B cell (primary cell): ENCODE measurements at regions not wholly inside any gene's neighbourhood (a gene's known extent, or its start where the extent isn't known, plus 50 kb on each side); places are given as distances from the start of the nearest gene placed in this dataset.

Experiments
- ATAC-seq: fragments of 200-7000 bp; cut with Tn5 transposase; one replicate; pipeline ENCODE4 v1.10.0; 2021; ENCODE audit warnings: low read depth, mild to moderate bottlenecking, moderate number of reproducible peaks, moderate library complexity
- CTCF ChIA-PET: fragments of 350-600 bp; sonication (Branson Sonifier 250); formaldehyde crosslinking; loops from one replicate; lab custom pipeline; 2021; ENCODE audit warnings: antibody characterized with exemption, inconsistent platforms; lab: Charles Lee
- POLR2A ChIA-PET: fragments of 350-600 bp; sonication (Branson Sonifier 250); formaldehyde crosslinking; loops from one replicate; lab custom pipeline; 2021; ENCODE audit warnings: antibody characterized with exemption; lab: Charles Lee
- DNase-seq: peaks from one replicate; pipeline ENCODE4 v3.0.0; 2013
- H2AFZ ChIP-seq: 2 replicates; pipeline ENCODE4 v1.6.1; 2012; ENCODE audit warnings: mild to moderate bottlenecking, low read depth, low read length; ENCODE audit not compliant: insufficient read depth, poor library complexity, severe bottlenecking
- H3K27ac ChIP-seq, 2 donors: 1 replicate in 1 of 2; 2 replicates in 1 of 2; pipeline ENCODE4 v1.5.1; 2012 to 2013; ENCODE audit warnings: low read length in 2 of 2, mild to moderate bottlenecking in 2 of 2, moderate library complexity in 1 of 2
- H3K27me3 ChIP-seq, 4 experiments: fragments of 200-600 bp in 1 of 4; sonication (generic) in 1 of 4; replicated peaks in 1 of 4; 1 replicate in 2 of 4; 2 replicates in 2 of 4; pipeline versions ENCODE4 v1.6.1 to v1.7.0; 2013 to 2016; ENCODE audit warnings: low read length in 3 of 4, mild to moderate bottlenecking in 2 of 4, mixed read lengths in 1 of 4, moderate library complexity in 1 of 4; ENCODE audit not compliant: insufficient read depth in 4 of 4, control insufficient read depth in 3 of 4; ENCODE audit errors: control extremely low read depth in 1 of 4
- H3K36me3 ChIP-seq, 2 experiments: replicated peaks in 1 of 2; 1 replicate in 1 of 2; 2 replicates in 1 of 2; pipeline versions ENCODE4 v1.6.1 to v1.7.1; 2013; ENCODE audit warnings: low read length in 1 of 2; ENCODE audit not compliant: insufficient read depth in 2 of 2, control insufficient read depth in 1 of 2; ENCODE audit errors: control extremely low read depth in 1 of 2, extremely low read depth in 1 of 2
- H3K4me1 ChIP-seq, 2 donors: fragments of 200-600 bp in 1 of 2; sonication (generic) in 1 of 2; 1 replicate in 1 of 2; 2 replicates in 1 of 2; pipeline versions ENCODE4 v1.5.1 to v1.6.1; 2013 to 2017; ENCODE audit warnings: low read length in 2 of 2; ENCODE audit not compliant: control insufficient read depth in 2 of 2, insufficient read depth in 2 of 2
- H3K4me2 ChIP-seq: replicated peaks from 2 replicates; pipeline ENCODE3; 2012; ENCODE audit warnings: mild to moderate bottlenecking, low read depth, low read length; ENCODE audit not compliant: poor library complexity, severe bottlenecking
- H3K4me3 ChIP-seq, 5 experiments: fragments of 200-600 bp in 1 of 5; sonication (generic) in 1 of 5; 1 replicate in 3 of 5; 2 replicates in 2 of 5; pipeline versions ENCODE4 v1.5.1 to v1.7.0; 2011 to 2016; ENCODE audit warnings: low read length in 4 of 5, mild to moderate bottlenecking in 4 of 5, low read depth in 2 of 5, control low read depth in 1 of 5, moderate library complexity in 1 of 5; ENCODE audit not compliant: insufficient read depth in 1 of 5; ENCODE audit errors: control extremely low read depth in 1 of 5, extremely low read depth in 1 of 5
- H3K79me2 ChIP-seq: fragments of 200-600 bp; sonication (generic); one replicate; pipeline ENCODE4 v1.6.0; 2016; ENCODE audit warnings: low read length; ENCODE audit not compliant: control insufficient read depth, insufficient read depth
- H3K9ac ChIP-seq: fragments of 200-600 bp; sonication (generic); 2 replicates; pipeline ENCODE4 v1.6.1; 2017; ENCODE audit warnings: mild to moderate bottlenecking, low read length, moderate library complexity
- H3K9me3 ChIP-seq, 3 donors: one replicate each; pipeline versions ENCODE4 v1.6.1 to v1.7.1; 2013; ENCODE audit warnings: low read length in 2 of 3; ENCODE audit not compliant: control insufficient read depth in 2 of 3, insufficient read depth in 1 of 3; ENCODE audit errors: control extremely low read depth in 1 of 3
- H4K20me1 ChIP-seq: 2 replicates; pipeline ENCODE4 v1.6.0; 2012; ENCODE audit warnings: mild to moderate bottlenecking, low read length; ENCODE audit not compliant: insufficient read depth, control insufficient read depth, poor library complexity, severe bottlenecking
- H3K27ac Mint-ChIP-seq: one replicate; pipeline ENCODE4 v1.8.0; 2021; ENCODE audit warnings: mixed read lengths
- H3K27me3 Mint-ChIP-seq: one replicate; pipeline ENCODE4 v1.8.0; 2021; ENCODE audit warnings: mixed read lengths
- H3K4me1 Mint-ChIP-seq: one replicate; pipeline ENCODE4 v1.8.0; 2021; ENCODE audit warnings: mixed read lengths
- H3K4me3 Mint-ChIP-seq: one replicate; pipeline ENCODE4 v1.8.0; 2021; ENCODE audit warnings: mixed read lengths
- H3K9me3 Mint-ChIP-seq: one replicate; pipeline ENCODE4 v1.8.0; 2022; ENCODE audit warnings: mixed read lengths; ENCODE audit not compliant: insufficient read depth
- EZH2 ChIP-seq: IDR thresholded peaks from 2 replicates; pipeline ENCODE4 v1.6.1; 2012; ENCODE audit warnings: borderline replicate concordance, low read depth, mild to moderate bottlenecking, moderate library complexity, low read length; ENCODE audit not compliant: insufficient read depth, poor library complexity, severe bottlenecking
- WGBS: methylation state at CpG from one replicate; pipeline ENCODE4 v1.1.5; 2013; ENCODE audit warnings: missing lambda C conversion rate; ENCODE audit not compliant: insufficient coverage; 5-methylcytosine and 5-hydroxymethylcytosine counted together
- intact Hi-C: fragments of 100-400 bp; cut with micrococcal nuclease; formaldehyde crosslinking; loops from one replicate; pipeline ENCODE4 v1.10.0; 2022
- TF ChIP-seq, protein P1 (sequence below): fragments of 200-600 bp; IDR thresholded peaks from one replicate; pipeline ENCODE4 v1.8.0; 2022; ENCODE audit warnings: antibody characterized with exemption, mild to moderate bottlenecking

DNA sequence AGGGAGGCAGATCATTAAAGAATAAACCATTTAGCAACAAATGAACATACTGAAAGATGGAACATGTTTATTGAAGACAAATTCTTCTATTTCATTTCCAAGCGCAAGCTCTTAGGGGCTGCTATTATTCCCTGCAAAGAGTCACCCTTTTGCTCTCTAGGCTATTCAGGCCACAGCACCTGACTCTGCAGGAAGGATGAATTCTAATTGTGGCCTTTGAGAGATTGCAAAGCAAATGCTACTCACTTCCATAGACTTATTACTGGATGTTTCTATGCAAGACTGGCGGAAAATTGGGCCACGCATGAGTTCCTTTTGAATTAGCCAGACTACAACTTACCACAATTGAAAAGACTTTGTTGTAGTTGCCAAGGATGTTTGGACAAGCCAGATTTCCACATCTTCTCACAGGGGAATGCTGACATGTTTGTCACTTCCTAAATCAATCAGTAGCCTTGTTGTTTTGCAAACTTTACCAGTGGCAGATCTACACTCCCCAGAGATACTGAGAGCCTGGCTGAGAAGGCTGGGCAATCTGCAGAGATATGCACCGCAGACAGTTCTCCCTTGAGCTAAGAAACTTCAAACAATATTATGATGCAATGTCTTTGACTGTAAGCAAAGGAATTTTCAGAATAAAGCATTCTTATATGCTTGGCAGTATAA, 334.3 kb upstream of the SYT1 start:
- DNase-seq (no peak), ATAC-seq (no peak)
- H3K27me3 Mint-ChIP-seq, result no peaks in the 10 kb centered on the region
- H3K4me3 Mint-ChIP-seq, result no peak overlapping the region
- H3K27me3 ChIP-seq, result no peaks in the 10 kb centered on the region
- H3K4me3 ChIP-seq, result no peak overlapping the region
- H3K27ac Mint-ChIP-seq, result no peak overlapping the region
- ChIA-PET CTCF (no interaction called here), POLR2A (no interaction called here)
- H3K9me3 ChIP-seq, result no peaks in the 10 kb centered on the region
- 100% methylated on average over 1 of the region's 4 CpGs for WGBS
- H3K4me1 ChIP-seq, result no peaks in the 10 kb centered on the region
- no peak overlapping the region for H3K27ac ChIP-seq
- no peaks in the 10 kb centered on the region for H3K79me2 ChIP-seq
- TF ChIP-seq, protein P1, sequence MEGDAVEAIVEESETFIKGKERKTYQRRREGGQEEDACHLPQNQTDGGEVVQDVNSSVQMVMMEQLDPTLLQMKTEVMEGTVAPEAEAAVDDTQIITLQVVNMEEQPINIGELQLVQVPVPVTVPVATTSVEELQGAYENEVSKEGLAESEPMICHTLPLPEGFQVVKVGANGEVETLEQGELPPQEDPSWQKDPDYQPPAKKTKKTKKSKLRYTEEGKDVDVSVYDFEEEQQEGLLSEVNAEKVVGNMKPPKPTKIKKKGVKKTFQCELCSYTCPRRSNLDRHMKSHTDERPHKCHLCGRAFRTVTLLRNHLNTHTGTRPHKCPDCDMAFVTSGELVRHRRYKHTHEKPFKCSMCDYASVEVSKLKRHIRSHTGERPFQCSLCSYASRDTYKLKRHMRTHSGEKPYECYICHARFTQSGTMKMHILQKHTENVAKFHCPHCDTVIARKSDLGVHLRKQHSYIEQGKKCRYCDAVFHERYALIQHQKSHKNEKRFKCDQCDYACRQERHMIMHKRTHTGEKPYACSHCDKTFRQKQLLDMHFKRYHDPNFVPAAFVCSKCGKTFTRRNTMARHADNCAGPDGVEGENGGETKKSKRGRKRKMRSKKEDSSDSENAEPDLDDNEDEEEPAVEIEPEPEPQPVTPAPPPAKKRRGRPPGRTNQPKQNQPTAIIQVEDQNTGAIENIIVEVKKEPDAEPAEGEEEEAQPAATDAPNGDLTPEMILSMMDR, result no peak
- TF ChIP-seq EZH2, result no peak
- no peaks in the 10 kb centered on the region for H3K9me3 Mint-ChIP-seq
- no peaks in the 10 kb centered on the region for H4K20me1 ChIP-seq
- no peaks in the 10 kb centered on the region for H3K36me3 ChIP-seq
- H2AFZ ChIP-seq, result no peak overlapping the region
- H3K4me1 Mint-ChIP-seq, result no peaks in the 10 kb centered on the region
- H3K4me2 ChIP-seq, result no peak overlapping the region
- H3K9ac ChIP-seq, result no peak overlapping the region
- intact Hi-C loops, result no loop called here

DNA sequence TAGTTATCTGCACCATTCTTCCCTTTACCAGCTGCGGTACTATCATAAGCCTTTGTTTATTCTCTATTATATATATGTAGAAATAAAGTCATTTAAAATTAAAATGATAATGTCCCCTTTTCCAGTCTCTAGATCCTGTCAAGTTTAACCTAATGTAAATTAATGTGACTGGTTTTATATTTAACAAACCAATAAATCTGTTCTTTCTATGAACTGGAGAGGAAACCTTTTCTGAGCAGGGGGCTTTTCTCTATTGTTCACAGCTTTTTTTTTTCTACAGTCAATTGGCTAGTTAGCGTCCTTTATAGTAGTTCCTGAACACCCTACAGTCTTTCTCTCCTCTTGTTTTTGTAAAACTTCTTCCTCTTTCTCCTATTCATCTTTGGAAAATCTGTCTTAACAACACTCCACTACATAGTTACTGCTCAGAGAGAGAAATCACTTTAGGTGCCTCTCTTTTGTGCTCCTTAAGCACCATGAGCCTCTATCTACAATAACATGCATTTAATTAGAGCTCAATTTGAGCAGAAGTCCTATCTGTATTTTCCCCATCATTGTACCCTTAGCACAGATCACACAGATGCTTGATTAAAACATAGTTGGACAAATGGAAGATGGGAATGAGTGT, 332.6 kb upstream of the SYT1 start:
- Histone ChIP-seq H3K79me2 (no peaks in the 10 kb centered on the region), H3K4me3 (no peak overlapping the region), H2AFZ (no peak overlapping the region), H3K4me1 (no peaks in the 10 kb centered on the region), H4K20me1 (no peaks in the 10 kb centered on the region), H3K36me3 (no peaks in the 10 kb centered on the region), H3K9ac (no peak overlapping the region), H3K4me2 (no peak overlapping the region), H3K27ac (no peak overlapping the region), H3K9me3 (no peaks in the 10 kb centered on the region), H3K27me3 (no peaks in the 10 kb centered on the region)
- no peak for TF ChIP-seq EZH2
- TF ChIP-seq, protein P1, result no peak
- WGBS, result 43% methylated on average over 1 of the region's 2 CpGs
- Mint-ChIP-seq H3K4me1 (no peaks in the 10 kb centered on the region), H3K27ac (no peak overlapping the region), H3K4me3 (no peak overlapping the region), H3K9me3 (no peaks in the 10 kb centered on the region), H3K27me3 (no peaks in the 10 kb centered on the region)
- ChIA-PET CTCF (interaction anchor here (0.5 kb wide), 1 partner anchor 336 kb away, joined by 3 read pairs; no protein-coding TSS in a partner anchor), POLR2A (no interaction called here)
- ATAC-seq (no peak), DNase-seq (no peak)
- intact Hi-C loops, result no loop called here
